B cell (primary cell): ENCODE measurements at regions not wholly inside any gene's neighbourhood (a gene's known extent, or its start where the extent isn't known, plus 50 kb on each side); places are given as distances from the start of the nearest gene placed in this dataset.

Source experiments
- ATAC-seq: fragments of 200-7000 bp; cut with Tn5 transposase; one replicate; pipeline ENCODE4 v1.10.0; 2021; ENCODE audit warnings: low read depth, mild to moderate bottlenecking, moderate number of reproducible peaks, moderate library complexity
- CTCF ChIA-PET: fragments of 350-600 bp; sonication (Branson Sonifier 250); formaldehyde crosslinking; loops from one replicate; lab custom pipeline; 2021; ENCODE audit warnings: antibody characterized with exemption, inconsistent platforms; lab: Charles Lee
- POLR2A ChIA-PET: fragments of 350-600 bp; sonication (Branson Sonifier 250); formaldehyde crosslinking; loops from one replicate; lab custom pipeline; 2021; ENCODE audit warnings: antibody characterized with exemption; lab: Charles Lee
- DNase-seq: peaks from one replicate; pipeline ENCODE4 v3.0.0; 2013
- H2AFZ ChIP-seq: 2 replicates; pipeline ENCODE4 v1.6.1; 2012; ENCODE audit warnings: mild to moderate bottlenecking, low read depth, low read length; ENCODE audit not compliant: insufficient read depth, poor library complexity, severe bottlenecking
- H3K27ac ChIP-seq, 2 donors: 1 replicate in 1 of 2; 2 replicates in 1 of 2; pipeline ENCODE4 v1.5.1; 2012 to 2013; ENCODE audit warnings: low read length in 2 of 2, mild to moderate bottlenecking in 2 of 2, moderate library complexity in 1 of 2
- H3K27me3 ChIP-seq, 4 experiments: fragments of 200-600 bp in 1 of 4; sonication (generic) in 1 of 4; replicated peaks in 1 of 4; 1 replicate in 2 of 4; 2 replicates in 2 of 4; pipeline versions ENCODE4 v1.6.1 to v1.7.0; 2013 to 2016; ENCODE audit warnings: low read length in 3 of 4, mild to moderate bottlenecking in 2 of 4, mixed read lengths in 1 of 4, moderate library complexity in 1 of 4; ENCODE audit not compliant: insufficient read depth in 4 of 4, control insufficient read depth in 3 of 4; ENCODE audit errors: control extremely low read depth in 1 of 4
- H3K36me3 ChIP-seq, 2 experiments: replicated peaks in 1 of 2; 1 replicate in 1 of 2; 2 replicates in 1 of 2; pipeline versions ENCODE4 v1.6.1 to v1.7.1; 2013; ENCODE audit warnings: low read length in 1 of 2; ENCODE audit not compliant: insufficient read depth in 2 of 2, control insufficient read depth in 1 of 2; ENCODE audit errors: control extremely low read depth in 1 of 2, extremely low read depth in 1 of 2
- H3K4me1 ChIP-seq, 2 donors: fragments of 200-600 bp in 1 of 2; sonication (generic) in 1 of 2; 1 replicate in 1 of 2; 2 replicates in 1 of 2; pipeline versions ENCODE4 v1.5.1 to v1.6.1; 2013 to 2017; ENCODE audit warnings: low read length in 2 of 2; ENCODE audit not compliant: control insufficient read depth in 2 of 2, insufficient read depth in 2 of 2
- H3K4me2 ChIP-seq: replicated peaks from 2 replicates; pipeline ENCODE3; 2012; ENCODE audit warnings: mild to moderate bottlenecking, low read depth, low read length; ENCODE audit not compliant: poor library complexity, severe bottlenecking
- H3K4me3 ChIP-seq, 5 experiments: fragments of 200-600 bp in 1 of 5; sonication (generic) in 1 of 5; 1 replicate in 3 of 5; 2 replicates in 2 of 5; pipeline versions ENCODE4 v1.5.1 to v1.7.0; 2011 to 2016; ENCODE audit warnings: low read length in 4 of 5, mild to moderate bottlenecking in 4 of 5, low read depth in 2 of 5, control low read depth in 1 of 5, moderate library complexity in 1 of 5; ENCODE audit not compliant: insufficient read depth in 1 of 5; ENCODE audit errors: control extremely low read depth in 1 of 5, extremely low read depth in 1 of 5
- H3K79me2 ChIP-seq: fragments of 200-600 bp; sonication (generic); one replicate; pipeline ENCODE4 v1.6.0; 2016; ENCODE audit warnings: low read length; ENCODE audit not compliant: control insufficient read depth, insufficient read depth
- H3K9ac ChIP-seq: fragments of 200-600 bp; sonication (generic); 2 replicates; pipeline ENCODE4 v1.6.1; 2017; ENCODE audit warnings: mild to moderate bottlenecking, low read length, moderate library complexity
- H3K9me3 ChIP-seq, 3 donors: one replicate each; pipeline versions ENCODE4 v1.6.1 to v1.7.1; 2013; ENCODE audit warnings: low read length in 2 of 3; ENCODE audit not compliant: control insufficient read depth in 2 of 3, insufficient read depth in 1 of 3; ENCODE audit errors: control extremely low read depth in 1 of 3
- H4K20me1 ChIP-seq: 2 replicates; pipeline ENCODE4 v1.6.0; 2012; ENCODE audit warnings: mild to moderate bottlenecking, low read length; ENCODE audit not compliant: insufficient read depth, control insufficient read depth, poor library complexity, severe bottlenecking
- H3K27ac Mint-ChIP-seq: one replicate; pipeline ENCODE4 v1.8.0; 2021; ENCODE audit warnings: mixed read lengths
- H3K27me3 Mint-ChIP-seq: one replicate; pipeline ENCODE4 v1.8.0; 2021; ENCODE audit warnings: mixed read lengths
- H3K4me1 Mint-ChIP-seq: one replicate; pipeline ENCODE4 v1.8.0; 2021; ENCODE audit warnings: mixed read lengths
- H3K4me3 Mint-ChIP-seq: one replicate; pipeline ENCODE4 v1.8.0; 2021; ENCODE audit warnings: mixed read lengths
- H3K9me3 Mint-ChIP-seq: one replicate; pipeline ENCODE4 v1.8.0; 2022; ENCODE audit warnings: mixed read lengths; ENCODE audit not compliant: insufficient read depth
- EZH2 ChIP-seq: IDR thresholded peaks from 2 replicates; pipeline ENCODE4 v1.6.1; 2012; ENCODE audit warnings: borderline replicate concordance, low read depth, mild to moderate bottlenecking, moderate library complexity, low read length; ENCODE audit not compliant: insufficient read depth, poor library complexity, severe bottlenecking
- WGBS: methylation state at CpG from one replicate; pipeline ENCODE4 v1.1.5; 2013; ENCODE audit warnings: missing lambda C conversion rate; ENCODE audit not compliant: insufficient coverage; 5-methylcytosine and 5-hydroxymethylcytosine counted together
- intact Hi-C: fragments of 100-400 bp; cut with micrococcal nuclease; formaldehyde crosslinking; loops from one replicate; pipeline ENCODE4 v1.10.0; 2022
- TF ChIP-seq, protein P1 (sequence below): fragments of 200-600 bp; IDR thresholded peaks from one replicate; pipeline ENCODE4 v1.8.0; 2022; ENCODE audit warnings: antibody characterized with exemption, mild to moderate bottlenecking

DNA sequence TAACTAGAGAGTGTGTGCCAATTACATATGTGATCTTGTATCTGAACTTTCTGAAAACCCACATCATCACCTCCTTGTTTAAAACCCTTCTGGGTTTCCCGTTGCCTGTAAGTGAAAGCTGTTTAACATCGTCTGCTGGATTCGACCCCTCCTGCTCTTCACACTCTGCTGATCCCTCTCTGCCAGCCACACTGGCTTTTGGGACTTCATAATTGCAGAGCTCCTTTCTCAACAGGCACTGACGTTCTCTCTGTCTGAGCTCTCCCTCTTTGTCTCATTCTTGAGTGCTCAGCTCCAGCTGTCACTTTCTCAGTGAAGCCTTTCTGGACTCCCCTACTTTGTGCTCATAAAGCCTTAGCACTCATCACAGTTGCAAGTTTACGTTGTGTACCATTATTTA lies 153.9 kb downstream of the CEP135 start:
- no peak overlapping the region for H3K4me3 Mint-ChIP-seq
- H4K20me1 ChIP-seq: no peaks in the 10 kb centered on the region
- no peak for ATAC-seq
- no peaks in the 10 kb centered on the region for H3K27me3 Mint-ChIP-seq
- H3K27me3 ChIP-seq: no peaks in the 10 kb centered on the region
- 96% methylated on average over 5 of the region's 5 CpGs for WGBS
- no peaks in the 10 kb centered on the region for H3K4me1 Mint-ChIP-seq
- no peaks in the 10 kb centered on the region for H3K36me3 ChIP-seq
- ChIA-PET POLR2A (no interaction called here), CTCF (no interaction called here)
- intact Hi-C loops: no loop called here
- DNase-seq: no peak
- H3K4me2 ChIP-seq: no peak overlapping the region
- no peaks in the 10 kb centered on the region for H3K79me2 ChIP-seq
- H3K9me3 Mint-ChIP-seq: no peaks in the 10 kb centered on the region
- H3K4me3 ChIP-seq: no peak overlapping the region
- TF ChIP-seq, protein P1, sequence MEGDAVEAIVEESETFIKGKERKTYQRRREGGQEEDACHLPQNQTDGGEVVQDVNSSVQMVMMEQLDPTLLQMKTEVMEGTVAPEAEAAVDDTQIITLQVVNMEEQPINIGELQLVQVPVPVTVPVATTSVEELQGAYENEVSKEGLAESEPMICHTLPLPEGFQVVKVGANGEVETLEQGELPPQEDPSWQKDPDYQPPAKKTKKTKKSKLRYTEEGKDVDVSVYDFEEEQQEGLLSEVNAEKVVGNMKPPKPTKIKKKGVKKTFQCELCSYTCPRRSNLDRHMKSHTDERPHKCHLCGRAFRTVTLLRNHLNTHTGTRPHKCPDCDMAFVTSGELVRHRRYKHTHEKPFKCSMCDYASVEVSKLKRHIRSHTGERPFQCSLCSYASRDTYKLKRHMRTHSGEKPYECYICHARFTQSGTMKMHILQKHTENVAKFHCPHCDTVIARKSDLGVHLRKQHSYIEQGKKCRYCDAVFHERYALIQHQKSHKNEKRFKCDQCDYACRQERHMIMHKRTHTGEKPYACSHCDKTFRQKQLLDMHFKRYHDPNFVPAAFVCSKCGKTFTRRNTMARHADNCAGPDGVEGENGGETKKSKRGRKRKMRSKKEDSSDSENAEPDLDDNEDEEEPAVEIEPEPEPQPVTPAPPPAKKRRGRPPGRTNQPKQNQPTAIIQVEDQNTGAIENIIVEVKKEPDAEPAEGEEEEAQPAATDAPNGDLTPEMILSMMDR: no peak
- no peak for TF ChIP-seq EZH2
- H3K27ac Mint-ChIP-seq: no peak overlapping the region
- no peak overlapping the region for H3K27ac ChIP-seq
- no peak overlapping the region for H3K9ac ChIP-seq
- no peaks in the 10 kb centered on the region for H3K9me3 ChIP-seq
- no peaks in the 10 kb centered on the region for H3K4me1 ChIP-seq
- no peak overlapping the region for H2AFZ ChIP-seq

DNA sequence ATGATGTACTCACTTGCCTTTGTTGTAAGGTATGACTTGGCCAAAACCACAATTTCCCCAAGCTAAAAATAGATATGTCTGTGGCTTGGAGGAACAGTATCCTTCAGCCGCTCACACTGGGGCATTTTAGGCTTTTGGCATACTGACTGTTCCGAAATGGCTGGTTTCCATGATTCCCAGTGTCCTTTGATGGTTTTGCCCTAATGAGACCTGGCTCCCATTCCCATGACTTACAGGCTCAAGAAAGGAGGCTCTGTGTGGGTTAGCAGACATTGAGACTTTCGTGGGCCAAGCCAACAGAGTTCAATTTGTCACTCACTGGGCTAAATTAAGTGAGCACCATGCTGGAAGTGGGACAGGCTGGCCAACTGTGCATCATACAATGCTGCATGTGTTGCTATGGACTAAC lies 150.6 kb downstream of the CEP135 start:
- H3K9ac ChIP-seq: no peak overlapping the region
- CTCF ChIA-PET: no interaction called here
- TF ChIP-seq, protein P1: no peak
- no peak for TF ChIP-seq EZH2
- POLR2A ChIA-PET: no interaction called here
- H3K4me2 ChIP-seq: no peak overlapping the region
- H3K9me3 ChIP-seq: no peaks in the 10 kb centered on the region
- no peaks in the 10 kb centered on the region for H4K20me1 ChIP-seq
- H3K27ac Mint-ChIP-seq: no peak overlapping the region
- no peak overlapping the region for H3K4me3 ChIP-seq
- intact Hi-C loops: no loop called here
- H3K36me3 ChIP-seq: no peaks in the 10 kb centered on the region
- H3K79me2 ChIP-seq: no peaks in the 10 kb centered on the region
- H3K9me3 Mint-ChIP-seq: no peaks in the 10 kb centered on the region
- no peak overlapping the region for H3K27ac ChIP-seq
- H3K27me3 ChIP-seq: no peaks in the 10 kb centered on the region
- H3K4me3 Mint-ChIP-seq: no peak overlapping the region
- DNase-seq: no peak
- H3K4me1 ChIP-seq: no peaks in the 10 kb centered on the region
- no peak overlapping the region for H2AFZ ChIP-seq
- 79% methylated on average over 2 of the region's 3 CpGs for WGBS
- H3K27me3 Mint-ChIP-seq: no peaks in the 10 kb centered on the region
- H3K4me1 Mint-ChIP-seq: no peaks in the 10 kb centered on the region
- ATAC-seq: no peak
